ENCODE measurements at regions not wholly inside any gene's neighbourhood (a gene's known extent, or its start where the extent isn't known, plus 50 kb on each side); places are given as distances from the start of the nearest gene placed in this dataset.

DNA sequence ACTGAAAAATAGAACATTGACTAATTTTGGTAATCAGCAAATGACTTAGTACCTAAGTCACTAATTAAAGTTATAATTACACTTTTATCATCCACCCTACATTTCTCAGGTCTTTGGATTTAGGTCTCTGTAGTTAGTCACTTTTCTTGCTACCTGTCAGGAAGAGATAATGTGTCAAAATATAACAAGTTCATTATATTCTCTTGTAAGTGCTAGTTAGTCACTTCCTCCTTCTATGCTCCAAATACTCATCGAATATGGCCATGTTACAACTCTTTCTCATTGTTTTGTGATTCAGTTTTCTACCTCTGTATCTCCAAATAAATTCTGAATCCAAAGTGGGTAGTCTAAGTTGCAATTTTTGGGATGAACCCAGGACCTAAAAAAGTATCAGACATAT lies 163.5 kb upstream of the KIF2B start:
- CTCF ChIA-PET, result no interaction called here

GRCh38 chr17:53655591-53655990 lies 167.1 kb upstream of the KIF2B start:
- Histone ChIP-seq H3K9me3 (no peaks in the 10 kb centered on the region), H4K20me1 (ENCODE audit: insufficient read depth) (no peaks in the 10 kb centered on the region), H3K27ac (ENCODE audit: low read depth in 2 of 2, low read length in 1 of 2) (no peak overlapping the region), H3K27me3 (ENCODE audit: insufficient read depth) (no peaks in the 10 kb centered on the region), H3K79me2 (ENCODE audit: insufficient read depth) (no peaks in the 10 kb centered on the region), H2AFZ (ENCODE audit: low read depth) (no peak overlapping the region), H3K9me2 (no peaks in the 10 kb centered on the region), H3K36me3 (replicated peaks in 1 of 2; ENCODE audit: control insufficient read depth in 1 of 2, insufficient read depth in 2 of 2, low read length in 1 of 2) (no peaks in the 10 kb centered on the region), H3F3A (replicated peaks; ENCODE audit: insufficient read depth) (no peaks in the 10 kb centered on the region), H3K4me1 (ENCODE audit: control insufficient read depth in 1 of 2, insufficient read depth in 2 of 2, low read depth in 1 of 2, low read length in 1 of 2) (no peaks in the 10 kb centered on the region; a peak in 1 of 4 replicates), H3K9ac (no peak overlapping the region), H3K4me2 (no peak overlapping the region), H3K4me3 (ENCODE audit: low read depth in 2 of 2, low read length in 1 of 2) (no peak overlapping the region)
- ChIA-PET CTCF (interaction anchor here (0.7 kb wide), 1 partner anchor 183 kb away, joined by 4 read pairs; no protein-coding TSS in a partner anchor), POLR2A (no interaction called here)
- no peak for DNase-seq
- 55% methylated on average over 1 of the region's 1 CpG for WGBS (ENCODE audit: low lambda C conversion rate)
- no peak for TF ChIP-seq TEAD4 (IDR thresholded peaks at IDR 0.05; ENCODE audit: borderline replicate concordance, insufficient read depth)
- TF ChIP-seq FOXM1 (IDR thresholded peaks at IDR 0.05; ENCODE audit: low read depth), result no peak
- no peak for TF ChIP-seq TAF1 (IDR thresholded peaks at IDR 0.05; ENCODE audit: borderline replicate concordance, low read depth, low read length)
- TF ChIP-seq EP300 (IDR thresholded peaks at IDR 0.05; ENCODE audit: borderline replicate concordance in 1 of 2, low read depth in 1 of 2, low read length in 1 of 2), result no peak

More for the DNA sequence above, 163.5 kb upstream of the KIF2B start:
- no peak overlapping the region for H3K4me3 ChIP-seq (ENCODE audit: low read depth in 2 of 2, low read length in 1 of 2)
- H4K20me1 ChIP-seq (ENCODE audit: insufficient read depth), result no peaks in the 10 kb centered on the region
- no peaks in the 10 kb centered on the region for H3K79me2 ChIP-seq (ENCODE audit: insufficient read depth)
- H3K36me3 ChIP-seq (replicated peaks in 1 of 2; ENCODE audit: control insufficient read depth in 1 of 2, insufficient read depth in 2 of 2, low read length in 1 of 2), result no peaks in the 10 kb centered on the region
- 4% methylated on average over 1 of the region's 1 CpG for WGBS (ENCODE audit: low lambda C conversion rate)
- H3K9ac ChIP-seq, result no peak overlapping the region
- H3K4me1 ChIP-seq (ENCODE audit: control insufficient read depth in 1 of 2, insufficient read depth in 2 of 2, low read depth in 1 of 2, low read length in 1 of 2), result no peaks in the 10 kb centered on the region
- no peak overlapping the region for H2AFZ ChIP-seq (ENCODE audit: low read depth)
- H3K4me2 ChIP-seq, result no peak overlapping the region
- TF ChIP-seq EP300 (IDR thresholded peaks at IDR 0.05; ENCODE audit: borderline replicate concordance in 1 of 2, low read depth in 1 of 2, low read length in 1 of 2) (no peak), NFIC (IDR thresholded peaks at IDR 0.05; ENCODE audit: borderline replicate concordance) (no peak), YY1 (IDR thresholded peaks at IDR 0.05; ENCODE audit: low read depth) (no peak), GABPA (IDR thresholded peaks at IDR 0.05; ENCODE audit: low read depth) (no peak), GATA2 (CRISPR knock-in tag; IDR thresholded peaks at IDR 0.05) (no peak), POLR2AphosphoS5 (IDR thresholded peaks at IDR 0.05; ENCODE audit: low read depth, low read length) (no peak), SMC3 (IDR thresholded peaks at IDR 0.05; ENCODE audit: low read depth, low read length) (no peak), MXI1 (IDR thresholded peaks at IDR 0.05; ENCODE audit: low read depth, low read length) (no peak)
- TF ChIP-seq, protein P1, sequence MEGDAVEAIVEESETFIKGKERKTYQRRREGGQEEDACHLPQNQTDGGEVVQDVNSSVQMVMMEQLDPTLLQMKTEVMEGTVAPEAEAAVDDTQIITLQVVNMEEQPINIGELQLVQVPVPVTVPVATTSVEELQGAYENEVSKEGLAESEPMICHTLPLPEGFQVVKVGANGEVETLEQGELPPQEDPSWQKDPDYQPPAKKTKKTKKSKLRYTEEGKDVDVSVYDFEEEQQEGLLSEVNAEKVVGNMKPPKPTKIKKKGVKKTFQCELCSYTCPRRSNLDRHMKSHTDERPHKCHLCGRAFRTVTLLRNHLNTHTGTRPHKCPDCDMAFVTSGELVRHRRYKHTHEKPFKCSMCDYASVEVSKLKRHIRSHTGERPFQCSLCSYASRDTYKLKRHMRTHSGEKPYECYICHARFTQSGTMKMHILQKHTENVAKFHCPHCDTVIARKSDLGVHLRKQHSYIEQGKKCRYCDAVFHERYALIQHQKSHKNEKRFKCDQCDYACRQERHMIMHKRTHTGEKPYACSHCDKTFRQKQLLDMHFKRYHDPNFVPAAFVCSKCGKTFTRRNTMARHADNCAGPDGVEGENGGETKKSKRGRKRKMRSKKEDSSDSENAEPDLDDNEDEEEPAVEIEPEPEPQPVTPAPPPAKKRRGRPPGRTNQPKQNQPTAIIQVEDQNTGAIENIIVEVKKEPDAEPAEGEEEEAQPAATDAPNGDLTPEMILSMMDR (IDR thresholded peaks at IDR 0.05), result no peak
- no peaks in the 10 kb centered on the region for H3F3A ChIP-seq (replicated peaks; ENCODE audit: insufficient read depth)
- no peaks in the 10 kb centered on the region for H3K9me3 ChIP-seq
- POLR2A ChIA-PET, result no interaction called here
- no peaks in the 10 kb centered on the region for H3K9me2 ChIP-seq
- no peak for DNase-seq
- H3K27me3 ChIP-seq (ENCODE audit: insufficient read depth), result no peaks in the 10 kb centered on the region
- H3K27ac ChIP-seq (ENCODE audit: low read depth in 2 of 2, low read length in 1 of 2), result no peak overlapping the region
